Calu3 (cell line): ENCODE measurements at regions not wholly inside any gene's neighbourhood (a gene's known extent, or its start where the extent isn't known, plus 50 kb on each side); places are given as distances from the start of the nearest gene placed in this dataset.

ENCODE experiments used
- BruUV-seq: library from RNA; stranded (reverse); fragments of 400-500 nt; replicated peaks from 2 replicates; lab custom pipeline; 2021; lab: Mats Ljungman, UMichigan
- CTCF ChIA-PET: fragments of 300-600 bp; sonication (Branson Sonifier 250); formaldehyde crosslinking; loops from one replicate; lab custom pipeline; 2022; ENCODE audit warnings: antibody characterized with exemption; lab: Charles Lee
- DNase-seq: peaks from one replicate; pipeline ENCODE4 v3.0.0; 2022
- H3K27ac Mint-ChIP-seq: one replicate; pipeline ENCODE4 v1.8.0; 2022; ENCODE audit warnings: mixed read lengths; ENCODE audit not compliant: unreplicated experiment
- H3K27me3 Mint-ChIP-seq: one replicate; pipeline ENCODE4 v1.8.0; 2022; ENCODE audit warnings: mixed read lengths; ENCODE audit not compliant: unreplicated experiment
- H3K36me3 Mint-ChIP-seq: one replicate; pipeline ENCODE4 v1.8.0; 2022; ENCODE audit warnings: mild to moderate bottlenecking, moderate library complexity, mixed read lengths; ENCODE audit not compliant: insufficient read depth, unreplicated experiment
- H3K4me1 Mint-ChIP-seq: one replicate; pipeline ENCODE4 v1.8.0; 2022; ENCODE audit warnings: mild to moderate bottlenecking, low read depth, mixed read lengths; ENCODE audit not compliant: unreplicated experiment
- H3K4me3 Mint-ChIP-seq: one replicate; pipeline ENCODE4 v1.8.0; 2022; ENCODE audit warnings: mild to moderate bottlenecking, low read depth, moderate library complexity, mixed read lengths; ENCODE audit not compliant: unreplicated experiment
- H3K9me3 Mint-ChIP-seq: one replicate; pipeline ENCODE4 v1.8.0; 2022; ENCODE audit warnings: low read depth, mixed read lengths; ENCODE audit not compliant: unreplicated experiment
- CTCF ChIP-seq: fragments of 200-600 bp; IDR thresholded peaks from one replicate; pipeline ENCODE4 v1.8.0; 2022; ENCODE audit warnings: antibody characterized with exemption; ENCODE audit not compliant: unreplicated experiment
- intact Hi-C: fragments of 100-400 bp; cut with micrococcal nuclease; formaldehyde crosslinking; loops from one replicate; pipeline ENCODE4 v1.10.0; 2022; ENCODE audit not compliant: unreplicated experiment

- Mint-ChIP-seq H3K27me3 (no peaks in the 10 kb centered on the region), H3K9me3 (no peaks in the 10 kb centered on the region), H3K27ac (no peak overlapping the region), H3K36me3 (no peaks in the 10 kb centered on the region), H3K4me3 (no peak overlapping the region), H3K4me1 (peaks cover 9% of the 10 kb centered on the region)
- CTCF ChIA-PET, result no interaction called here
- BruUV-seq, result no TSS peak
- TF ChIP-seq CTCF, result no peak
- no peak for DNase-seq
- intact Hi-C loops, result no loop called here
Observed at GRCh38 chr1:87212431-87213134, 116.1 kb upstream of the LMO4 start.

- peaks cover 9% of the 10 kb centered on the region for H3K4me1 Mint-ChIP-seq
- no peaks in the 10 kb centered on the region for H3K9me3 Mint-ChIP-seq
- H3K36me3 Mint-ChIP-seq, result no peaks in the 10 kb centered on the region
- no peak overlapping the region for H3K27ac Mint-ChIP-seq
- no TSS peak for BruUV-seq
- H3K4me3 Mint-ChIP-seq, result no peak overlapping the region
- DNase-seq, result no peak
- CTCF ChIA-PET, result no interaction called here
- H3K27me3 Mint-ChIP-seq, result no peaks in the 10 kb centered on the region
- intact Hi-C loops, result no loop called here
- TF ChIP-seq CTCF, result no peak
Observed at GRCh38 chr1:87213135-87213515, 115.6 kb upstream of the LMO4 start.

- no peak overlapping the region for H3K27ac Mint-ChIP-seq
- no peaks in the 10 kb centered on the region for H3K9me3 Mint-ChIP-seq
- intact Hi-C loops, result no loop called here
- CTCF ChIA-PET, result interaction anchor here (0.6 kb wide), 1 partner anchor 701 kb away, joined by 3 read pairs; no protein-coding TSS in a partner anchor
- DNase-seq, result no peak
- no peaks in the 10 kb centered on the region for H3K36me3 Mint-ChIP-seq
- no peak for TF ChIP-seq CTCF
- no TSS peak for BruUV-seq
- H3K4me3 Mint-ChIP-seq, result no peak overlapping the region
- H3K4me1 Mint-ChIP-seq, result peaks cover 22% of the 10 kb centered on the region
- no peaks in the 10 kb centered on the region for H3K27me3 Mint-ChIP-seq
Observed at GRCh38 chr1:87215592-87215991, 113.1 kb upstream of the LMO4 start.

- H3K9me3 Mint-ChIP-seq, result no peaks in the 10 kb centered on the region
- no peaks in the 10 kb centered on the region for H3K27me3 Mint-ChIP-seq
- H3K27ac Mint-ChIP-seq, result no peak overlapping the region
- intact Hi-C loops, result no loop called here
- H3K4me1 Mint-ChIP-seq, result peaks cover 21% of the 10 kb centered on the region
- TF ChIP-seq CTCF, result no peak
- H3K36me3 Mint-ChIP-seq, result no peaks in the 10 kb centered on the region
- CTCF ChIA-PET, result no interaction called here
- no TSS peak for BruUV-seq
- DNase-seq, result no peak
- H3K4me3 Mint-ChIP-seq, result no peak overlapping the region
Observed at GRCh38 chr1:87218618-87219017, 110.1 kb upstream of the LMO4 start.
